OCI-LY3 (cell line): ENCODE measurements at regions not wholly inside any gene's neighbourhood (a gene's known extent, or its start where the extent isn't known, plus 50 kb on each side); places are given as distances from the start of the nearest gene placed in this dataset.

ENCODE experiments used
- H2AFZ ChIP-seq: fragments of 200-600, 300-600 bp; shearing (Covaris generic); 2 replicates; pipeline ENCODE4 v1.6.0; 2014; ENCODE audit warnings: antibody characterized with exemption, low read depth, low read length
- H3K27ac ChIP-seq: fragments of 200-600, 300-600 bp; sonication (generic); 2 replicates; pipeline ENCODE4 v1.5.1; 2014; ENCODE audit warnings: mild to moderate bottlenecking, low read length, moderate library complexity, mixed read lengths
- H3K27me3 ChIP-seq: fragments of 200-600, 300-600 bp; sonication (generic); 2 replicates; pipeline ENCODE4 v1.6.1; 2014; ENCODE audit warnings: low read depth, low read length, mixed read lengths
- H3K36me3 ChIP-seq: fragments of 200-600, 300-600 bp; sonication (generic); replicated peaks from 2 replicates; pipeline ENCODE3; 2014; ENCODE audit warnings: low read depth, low read length, mixed read lengths
- H3K4me1 ChIP-seq: fragments of 300-600, 200-600 bp; sonication (generic); 2 replicates; pipeline ENCODE4 v1.6.1; 2014; ENCODE audit warnings: low read length, mixed read lengths
- H3K4me2 ChIP-seq: fragments of 200-600, 300-600 bp; sonication (generic); 2 replicates; pipeline ENCODE4 v1.6.1; 2014; ENCODE audit warnings: low read length, mixed read lengths
- H3K4me3 ChIP-seq: fragments of 300-600, 200-600 bp; sonication (generic); 2 replicates; pipeline ENCODE4 v1.5.1; 2014; ENCODE audit warnings: antibody characterized with exemption, mild to moderate bottlenecking, low read length, moderate library complexity
- H3K79me2 ChIP-seq: fragments of 300-600, 200-600 bp; shearing (Covaris generic); 2 replicates; pipeline ENCODE4 v1.6.1; 2014; ENCODE audit warnings: mild to moderate bottlenecking, low read length, mixed read lengths
- H3K9ac ChIP-seq: fragments of 300-600, 200-600 bp; shearing (Covaris generic); 2 replicates; pipeline ENCODE4 v1.6.0; 2014; ENCODE audit warnings: mild to moderate bottlenecking, low read length, moderate library complexity
- H3K9me3 ChIP-seq: fragments of 200-600, 300-600 bp; shearing (Covaris generic); 2 replicates; pipeline ENCODE4 v1.6.1; 2014; ENCODE audit warnings: low read length, mixed read lengths; ENCODE audit not compliant: insufficient read depth
- H4K20me1 ChIP-seq: fragments of 200-600, 300-600 bp; sonication (generic); 2 replicates; pipeline ENCODE4 v1.6.1; 2016; ENCODE audit warnings: low read length, mixed read lengths; ENCODE audit not compliant: insufficient read depth
- CTCF ChIP-seq: fragments of 200-600, 300-600 bp; sonication (generic); IDR thresholded peaks from 2 replicates; pipeline ENCODE4 v1.5.1; 2014; ENCODE audit warnings: antibody characterized with exemption, low read length, low read depth
- EZH2phosphoT487 ChIP-seq: fragments of 200-600 bp; shearing (Covaris generic); IDR thresholded peaks from 2 replicates; pipeline ENCODE4 v1.6.1; 2018; ENCODE audit warnings: antibody characterized with exemption, mixed run types, low read depth

GRCh38 chrX:116863029-116863428 lies 400.3 kb upstream of the CT83 start:
- H3K27ac ChIP-seq, result no peak overlapping the region
- H3K4me3 ChIP-seq, result no peak overlapping the region
- no peaks in the 10 kb centered on the region for H3K27me3 ChIP-seq
- no peaks in the 10 kb centered on the region for H4K20me1 ChIP-seq
- no peak overlapping the region for H3K4me2 ChIP-seq
- H3K36me3 ChIP-seq, result no peaks in the 10 kb centered on the region
- H2AFZ ChIP-seq, result no peak overlapping the region
- H3K9me3 ChIP-seq, result no peaks in the 10 kb centered on the region
- H3K79me2 ChIP-seq, result no peaks in the 10 kb centered on the region
- H3K9ac ChIP-seq, result no peak overlapping the region
- H3K4me1 ChIP-seq, result no peaks in the 10 kb centered on the region
- no peak for TF ChIP-seq CTCF
- TF ChIP-seq EZH2phosphoT487, result no peak

- Histone ChIP-seq H3K27me3 (no peaks in the 10 kb centered on the region), H3K9me3 (no peaks in the 10 kb centered on the region), H3K4me3 (no peak overlapping the region)
Measured at GRCh38 chrX:116862340-116862739, 399.6 kb upstream of the CT83 start.

GRCh38 chrX:116841290-116841689 lies 378.5 kb upstream of the CT83 start:
- no peaks in the 10 kb centered on the region for H3K36me3 ChIP-seq
- H3K27ac ChIP-seq, result no peak overlapping the region
- no peak overlapping the region for H3K9ac ChIP-seq
- H3K9me3 ChIP-seq, result no peaks in the 10 kb centered on the region
- H2AFZ ChIP-seq, result no peak overlapping the region
- H3K4me2 ChIP-seq, result no peak overlapping the region
- H3K79me2 ChIP-seq, result no peaks in the 10 kb centered on the region
- no peak for TF ChIP-seq CTCF
- H4K20me1 ChIP-seq, result no peaks in the 10 kb centered on the region
- H3K27me3 ChIP-seq, result no peaks in the 10 kb centered on the region
- H3K4me3 ChIP-seq, result no peak overlapping the region
- no peaks in the 10 kb centered on the region for H3K4me1 ChIP-seq

More at GRCh38 chrX:116862340-116862739, 399.6 kb upstream of the CT83 start:
- TF ChIP-seq CTCF (no peak), EZH2phosphoT487 (no peak)
- Histone ChIP-seq H3K4me1 (no peaks in the 10 kb centered on the region), H3K79me2 (no peaks in the 10 kb centered on the region), H3K36me3 (no peaks in the 10 kb centered on the region), H3K9ac (no peak overlapping the region), H3K27ac (no peak overlapping the region), H3K4me2 (no peak overlapping the region), H2AFZ (no peak overlapping the region), H4K20me1 (no peaks in the 10 kb centered on the region)

- Histone ChIP-seq H2AFZ (no peak overlapping the region), H3K4me3 (no peak overlapping the region), H3K36me3 (no peaks in the 10 kb centered on the region), H3K4me2 (no peak overlapping the region), H4K20me1 (no peaks in the 10 kb centered on the region), H3K9me3 (no peaks in the 10 kb centered on the region), H3K9ac (no peak overlapping the region), H3K27me3 (no peaks in the 10 kb centered on the region), H3K79me2 (no peaks in the 10 kb centered on the region), H3K27ac (no peak overlapping the region), H3K4me1 (no peaks in the 10 kb centered on the region; the same call in 1 of the 2 replicates)
- TF ChIP-seq CTCF (no peak), EZH2phosphoT487 (no peak)
Measured at GRCh38 chrX:116827063-116827462, 364.3 kb upstream of the CT83 start.
